H9 (cell line): ENCODE measurements at regions not wholly inside any gene's neighbourhood (a gene's known extent, or its start where the extent isn't known, plus 50 kb on each side); places are given as distances from the start of the nearest gene placed in this dataset.
"Not testable (repeated sequence)": the region's sequence is repeated elsewhere in the genome, so short reads cannot be mapped to it uniquely, and the experiment has no call there.

Source experiments
- DNase-seq: peaks from one replicate; pipeline ENCODE4 v3.0.0-alpha.2; 2017
- H2AFZ ChIP-seq: one replicate; pipeline ENCODE4 v1.6.1; 2013; ENCODE audit warnings: mild to moderate bottlenecking, low read length, control low read depth, moderate library complexity
- H2AK5ac ChIP-seq: 2 replicates; pipeline ENCODE4 v1.6.1; 2013; ENCODE audit warnings: low read length, control low read depth, mixed read lengths; ENCODE audit not compliant: insufficient read length
- H2BK120ac ChIP-seq: one replicate; pipeline ENCODE4 v1.6.1; 2013; ENCODE audit warnings: low read depth, mild to moderate bottlenecking, low read length, control low read depth, inconsistent platforms; ENCODE audit not compliant: poor library complexity, severe bottlenecking
- H2BK12ac ChIP-seq: 2 replicates; pipeline ENCODE4 v1.6.1; 2013; ENCODE audit warnings: low read length, control low read depth, mixed read lengths, low read depth; ENCODE audit not compliant: insufficient read length
- H2BK15ac ChIP-seq: 2 replicates; pipeline ENCODE4 v1.6.1; 2013; ENCODE audit warnings: low read depth, low read length, control low read depth
- H2BK20ac ChIP-seq: one replicate; pipeline ENCODE4 v1.6.1; 2013; ENCODE audit warnings: low read depth, mild to moderate bottlenecking, low read length, control low read depth, inconsistent platforms; ENCODE audit not compliant: poor library complexity, severe bottlenecking
- H2BK5ac ChIP-seq: 2 replicates; pipeline ENCODE4 v1.6.1; 2013; ENCODE audit warnings: low read length, control low read depth, mixed read lengths; ENCODE audit not compliant: insufficient read length
- H3K14ac ChIP-seq: 2 replicates; pipeline ENCODE4 v1.6.1; 2013; ENCODE audit warnings: low read length, control low read depth; ENCODE audit not compliant: insufficient read depth
- H3K18ac ChIP-seq: 2 replicates; pipeline ENCODE4 v1.6.1; 2013; ENCODE audit warnings: low read depth, mild to moderate bottlenecking, mixed read lengths, low read length, control low read depth; ENCODE audit not compliant: insufficient read length
- H3K23ac ChIP-seq: 2 replicates; pipeline ENCODE4 v1.6.1; 2013; ENCODE audit warnings: low read length, control low read depth, mixed read lengths, low read depth; ENCODE audit not compliant: insufficient read length
- H3K23me2 ChIP-seq: 2 replicates; pipeline ENCODE4 v1.6.1; 2013; ENCODE audit warnings: low read depth, mild to moderate bottlenecking, mixed read lengths, low read length, control low read depth; ENCODE audit not compliant: insufficient read length, poor library complexity, severe bottlenecking
- H3K27ac ChIP-seq: 2 replicates; pipeline ENCODE4 v1.5.1; 2013; ENCODE audit warnings: low read length, control low read depth, mixed read lengths, low read depth; ENCODE audit not compliant: insufficient read length
- H3K27me3 ChIP-seq: 2 replicates; pipeline ENCODE4 v1.6.1; 2013; ENCODE audit warnings: low read length, control low read depth, inconsistent platforms; ENCODE audit not compliant: insufficient read depth
- H3K4ac ChIP-seq: 2 replicates; pipeline ENCODE4 v1.6.1; 2013; ENCODE audit warnings: low read depth, mild to moderate bottlenecking, control low read depth, inconsistent platforms, low read length, moderate library complexity
- H3K4me1 ChIP-seq: 2 replicates; pipeline ENCODE4 v1.6.1; 2013; ENCODE audit warnings: low read length, control low read depth, inconsistent platforms; ENCODE audit not compliant: insufficient read depth
- H3K4me2 ChIP-seq: 2 replicates; pipeline ENCODE4 v1.6.1; 2013; ENCODE audit warnings: low read length, control low read depth, mixed read lengths; ENCODE audit not compliant: insufficient read length, insufficient read depth
- H3K56ac ChIP-seq: 2 replicates; pipeline ENCODE4 v1.6.1; 2013; ENCODE audit warnings: low read depth, mild to moderate bottlenecking, mixed read lengths, low read length, control low read depth; ENCODE audit not compliant: insufficient read length
- H3K79me1 ChIP-seq: 2 replicates; pipeline ENCODE4 v1.6.1; 2013; ENCODE audit warnings: low read depth, mild to moderate bottlenecking, moderate library complexity, low read length, control low read depth, inconsistent platforms; ENCODE audit not compliant: insufficient read depth, poor library complexity, severe bottlenecking
- H3K79me2 ChIP-seq: 2 replicates; pipeline ENCODE4 v1.6.1; 2013; ENCODE audit warnings: low read length, control low read depth, inconsistent platforms; ENCODE audit not compliant: insufficient read depth
- H3K9ac ChIP-seq: 2 replicates; pipeline ENCODE4 v1.6.1; 2013; ENCODE audit warnings: low read length, control low read depth, mixed read lengths; ENCODE audit not compliant: insufficient read length; ENCODE audit errors: extremely low read depth
- H3K9me3 ChIP-seq: one replicate; pipeline ENCODE4 v1.6.1; 2013; ENCODE audit warnings: low read depth, low read length, inconsistent platforms; ENCODE audit not compliant: control insufficient read depth
- H3T11ph ChIP-seq: one replicate; pipeline ENCODE4 v1.6.1; 2013; ENCODE audit warnings: mild to moderate bottlenecking, low read length, control low read depth, inconsistent platforms
- H4K20me1 ChIP-seq: one replicate; pipeline ENCODE4 v1.6.1; 2013; ENCODE audit not compliant: control insufficient read depth, insufficient read length, insufficient read depth
- H4K5ac ChIP-seq: 2 replicates; pipeline ENCODE4 v1.6.1; 2013; ENCODE audit warnings: low read depth, mild to moderate bottlenecking, mixed read lengths, low read length, control low read depth; ENCODE audit not compliant: insufficient read length
- H4K8ac ChIP-seq: replicated peaks from 2 replicates; pipeline ENCODE4 v1.6.1; 2013; ENCODE audit warnings: low read length, control low read depth, mixed read lengths, low read depth; ENCODE audit not compliant: insufficient read length
- H4K91ac ChIP-seq: 2 replicates; pipeline ENCODE4 v1.6.1; 2013; ENCODE audit warnings: low read depth, mild to moderate bottlenecking, moderate library complexity, mixed read lengths, low read length, control low read depth; ENCODE audit not compliant: insufficient read length
- H3K27ac Mint-ChIP-seq, 3 experiments: 2 replicates in 2 of 3; 3 replicates in 1 of 3; pipeline ENCODE4 v1.8.0; 2020 to 2021; ENCODE audit warnings: mixed read lengths in 3 of 3, mild to moderate bottlenecking in 1 of 3, moderate library complexity in 1 of 3
- H3K27me3 Mint-ChIP-seq: 2 replicates; pipeline ENCODE4 v1.8.0; 2021; ENCODE audit warnings: low read depth, mild to moderate bottlenecking, moderate library complexity, mixed read lengths
- H3K36me3 Mint-ChIP-seq, 3 experiments: 2 replicates in 2 of 3; 3 replicates in 1 of 3; pipeline ENCODE4 v1.8.0; 2020 to 2021; ENCODE audit warnings: low read depth in 3 of 3, mixed read lengths in 3 of 3; ENCODE audit not compliant: insufficient read depth in 1 of 3
- H3K4me1 Mint-ChIP-seq, 2 experiments: 2 replicates each; pipeline ENCODE4 v1.8.0; 2020; ENCODE audit warnings: mixed read lengths in 2 of 2
- H3K4me3 Mint-ChIP-seq, 2 experiments: 2 replicates in 1 of 2; 3 replicates in 1 of 2; pipeline ENCODE4 v1.8.0; 2020 to 2021; ENCODE audit warnings: mild to moderate bottlenecking in 2 of 2, mixed read lengths in 2 of 2, moderate library complexity in 1 of 2
- H3K9me3 Mint-ChIP-seq, 2 experiments: 2 replicates in 1 of 2; 3 replicates in 1 of 2; pipeline ENCODE4 v1.8.0; 2020; ENCODE audit warnings: mild to moderate bottlenecking in 2 of 2, mixed read lengths in 2 of 2, moderate library complexity in 1 of 2
- WGBS: extraction: QIAGEN DNeasy Blood & Tissue Kit; methylation state at CpG from one replicate; pipeline ENCODE4 v1.1.7; 2013; ENCODE audit warnings: missing lambda C conversion rate, low lambda C conversion rate, mixed read lengths; ENCODE audit not compliant: insufficient read length; ENCODE audit errors: extremely low coverage; 5-methylcytosine and 5-hydroxymethylcytosine counted together

- not testable (repeated sequence) for H3K4ac ChIP-seq, H3K79me1 ChIP-seq, H4K5ac ChIP-seq, H3K14ac ChIP-seq, H3T11ph ChIP-seq, DNase-seq, H3K4me1 ChIP-seq, H4K20me1 ChIP-seq, H3K4me3 Mint-ChIP-seq, H3K9ac ChIP-seq, H2BK15ac ChIP-seq, H4K8ac ChIP-seq, H3K23ac ChIP-seq, H3K18ac ChIP-seq, H3K4me1 Mint-ChIP-seq, H2AK5ac ChIP-seq, H3K27ac Mint-ChIP-seq, H3K27me3 ChIP-seq, H2BK5ac ChIP-seq, H3K9me3 Mint-ChIP-seq, H4K91ac ChIP-seq, H3K27me3 Mint-ChIP-seq, H3K27ac ChIP-seq, H2BK120ac ChIP-seq, H2BK12ac ChIP-seq, H3K56ac ChIP-seq, H3K4me2 ChIP-seq, H2BK20ac ChIP-seq, H3K23me2 ChIP-seq, H3K9me3 ChIP-seq, H2AFZ ChIP-seq, H3K79me2 ChIP-seq, H3K36me3 Mint-ChIP-seq
- no CpG with 5 or more reads among the region's 2 CpGs for WGBS
Observed at GRCh38 chr4:143789618-143790017, 89.1 kb upstream of the FREM3 start.
